ENCODE measurements at regions not wholly inside any gene's neighbourhood (a gene's known extent, or its start where the extent isn't known, plus 50 kb on each side); places are given as distances from the start of the nearest gene placed in this dataset.

GRCh38 chr6:6751619-6752023 is 163.1 kb downstream of the LY86 start:
- Histone ChIP-seq H3K9me3 (ENCODE audit: low read length) (no peaks in the 10 kb centered on the region), H3K79me2 (ENCODE audit: insufficient read depth, low read depth, low read length) (no peaks in the 10 kb centered on the region), H3K9me2 (ENCODE audit: insufficient read depth, low read length) (no peaks in the 10 kb centered on the region), H3K4me3 (ENCODE audit: low read depth, low read length, poor library complexity, severe bottlenecking) (no peak overlapping the region), H3K4me1 (ENCODE audit: insufficient read depth, low read length, poor library complexity, severe bottlenecking) (no peaks in the 10 kb centered on the region), H4K20me1 (ENCODE audit: insufficient read depth, low read length) (no peaks in the 10 kb centered on the region; the same call in 1 of the 2 replicates), H2AFZ (ENCODE audit: low read length) (no peak overlapping the region), H3K36me3 (ENCODE audit: insufficient read depth, low read length) (no peaks in the 10 kb centered on the region), H3K4me2 (ENCODE audit: low read length) (no peak overlapping the region), H3K27ac (ENCODE audit: low read depth, low read length, poor library complexity, severe bottlenecking) (no peak overlapping the region)
- TF ChIP-seq CTCF (conservative IDR thresholded peaks at IDR 0.05; ENCODE audit: low read length) (no peak), EZH2phosphoT487 (IDR thresholded peaks at IDR 0.05; ENCODE audit: borderline replicate concordance, low read depth, low read length) (no peak)
- intact Hi-C loops (cut with micrococcal nuclease; ENCODE audit: unreplicated experiment), result no loop called here
- BruUV-seq (replicated peaks), result no TSS peak
- CTCF ChIA-PET (ENCODE audit: unreplicated experiment), result interaction anchor here (0.5 kb wide), 1 partner anchor 561 kb away, joined by 12 read pairs; no protein-coding TSS in a partner anchor
- POLR2A ChIA-PET, result interaction anchor here (0.7 kb wide), 1 partner anchor 732 kb away, joined by 3 read pairs; no protein-coding TSS in a partner anchor
- DNase-seq (ENCODE audit: low spot score), result no peak

- H3K36me3 ChIP-seq (ENCODE audit: insufficient read depth, low read length), result no peaks in the 10 kb centered on the region
- intact Hi-C loops (cut with micrococcal nuclease; ENCODE audit: unreplicated experiment), result no loop called here
- no peak overlapping the region for H2AFZ ChIP-seq (ENCODE audit: low read length)
- H3K4me2 ChIP-seq (ENCODE audit: low read length), result no peak overlapping the region
- TF ChIP-seq EZH2phosphoT487 (IDR thresholded peaks at IDR 0.05; ENCODE audit: borderline replicate concordance, low read depth, low read length) (no peak), CTCF (conservative IDR thresholded peaks at IDR 0.05; ENCODE audit: low read length) (no peak)
- no peak overlapping the region for H3K4me3 ChIP-seq (ENCODE audit: low read depth, low read length, poor library complexity, severe bottlenecking)
- H3K4me1 ChIP-seq (ENCODE audit: insufficient read depth, low read length, poor library complexity, severe bottlenecking), result no peaks in the 10 kb centered on the region
- POLR2A ChIA-PET, result no interaction called here
- no peak for DNase-seq (ENCODE audit: low spot score)
- no peak overlapping the region for H3K27ac ChIP-seq (ENCODE audit: low read depth, low read length, poor library complexity, severe bottlenecking)
- CTCF ChIA-PET (ENCODE audit: unreplicated experiment), result no interaction called here
- no peaks in the 10 kb centered on the region for H3K9me2 ChIP-seq (ENCODE audit: insufficient read depth, low read length)
- H3K9me3 ChIP-seq (ENCODE audit: low read length), result no peaks in the 10 kb centered on the region
- no TSS peak for BruUV-seq (replicated peaks)
- no peaks in the 10 kb centered on the region; the same call in 1 of the 2 replicates for H4K20me1 ChIP-seq (ENCODE audit: insufficient read depth, low read length)
- H3K79me2 ChIP-seq (ENCODE audit: insufficient read depth, low read depth, low read length), result no peaks in the 10 kb centered on the region
These were observed 163.6 kb downstream of the LY86 start for GRCh38 chr6:6752129-6752528.

GRCh38 chr6:6753301-6753700 is 164.8 kb downstream of the LY86 start:
- intact Hi-C loops (cut with micrococcal nuclease; ENCODE audit: unreplicated experiment), result no loop called here
- Histone ChIP-seq H2AFZ (ENCODE audit: low read length) (no peak overlapping the region), H3K79me2 (ENCODE audit: insufficient read depth, low read depth, low read length) (no peaks in the 10 kb centered on the region), H3K4me2 (ENCODE audit: low read length) (no peak overlapping the region), H4K20me1 (ENCODE audit: insufficient read depth, low read length) (no peaks in the 10 kb centered on the region), H3K4me3 (ENCODE audit: low read depth, low read length, poor library complexity, severe bottlenecking) (no peak overlapping the region), H3K9me3 (ENCODE audit: low read length) (no peaks in the 10 kb centered on the region), H3K27ac (ENCODE audit: low read depth, low read length, poor library complexity, severe bottlenecking) (no peak overlapping the region), H3K36me3 (ENCODE audit: insufficient read depth, low read length) (no peaks in the 10 kb centered on the region), H3K4me1 (ENCODE audit: insufficient read depth, low read length, poor library complexity, severe bottlenecking) (no peaks in the 10 kb centered on the region), H3K9me2 (ENCODE audit: insufficient read depth, low read length) (no peaks in the 10 kb centered on the region)
- no peak for DNase-seq (ENCODE audit: low spot score)
- POLR2A ChIA-PET, result no interaction called here
- no TSS peak for BruUV-seq (replicated peaks)
- TF ChIP-seq EZH2phosphoT487 (IDR thresholded peaks at IDR 0.05; ENCODE audit: borderline replicate concordance, low read depth, low read length) (no peak), CTCF (conservative IDR thresholded peaks at IDR 0.05; ENCODE audit: low read length) (no peak)
- CTCF ChIA-PET (ENCODE audit: unreplicated experiment), result no interaction called here
